ENCODE measurements at regions not wholly inside any gene's neighbourhood (a gene's known extent, or its start where the extent isn't known, plus 50 kb on each side); places are given as distances from the start of the nearest gene placed in this dataset.

DNA sequence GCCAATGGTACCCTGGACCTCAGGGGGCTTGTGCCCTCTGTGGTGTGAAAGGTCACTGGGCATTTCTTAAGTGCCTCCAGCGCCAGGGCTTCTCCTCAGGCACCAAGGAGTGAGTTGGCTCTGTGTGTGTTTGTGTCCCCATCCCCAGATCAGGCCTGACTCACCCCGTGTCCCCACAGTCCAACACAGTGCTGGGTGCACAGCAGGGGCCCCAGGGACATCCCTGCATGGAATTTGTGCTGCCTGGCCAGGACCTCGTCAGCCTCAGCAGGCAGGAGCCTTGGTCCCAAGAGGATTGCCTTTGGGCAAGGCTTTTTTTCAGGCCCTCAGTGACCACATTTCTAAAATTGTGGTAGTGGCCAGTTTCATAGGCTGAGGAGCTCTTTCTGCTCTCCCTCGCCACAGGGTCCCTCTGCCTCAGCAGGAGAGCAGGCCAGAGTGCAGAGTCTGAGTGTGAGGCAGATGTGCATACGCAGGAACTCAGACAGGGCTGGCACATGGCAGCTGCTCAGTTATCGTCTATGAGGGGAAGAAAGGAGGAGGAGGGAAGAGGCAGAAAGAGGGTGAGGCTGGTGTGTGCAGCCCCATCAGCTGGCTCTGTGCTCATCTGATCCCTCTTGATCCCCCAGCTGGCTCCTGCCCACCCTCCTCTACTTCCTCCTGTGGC is 215.6 kb downstream of the RPLP1 start:
- TF ChIP-seq, protein P1, sequence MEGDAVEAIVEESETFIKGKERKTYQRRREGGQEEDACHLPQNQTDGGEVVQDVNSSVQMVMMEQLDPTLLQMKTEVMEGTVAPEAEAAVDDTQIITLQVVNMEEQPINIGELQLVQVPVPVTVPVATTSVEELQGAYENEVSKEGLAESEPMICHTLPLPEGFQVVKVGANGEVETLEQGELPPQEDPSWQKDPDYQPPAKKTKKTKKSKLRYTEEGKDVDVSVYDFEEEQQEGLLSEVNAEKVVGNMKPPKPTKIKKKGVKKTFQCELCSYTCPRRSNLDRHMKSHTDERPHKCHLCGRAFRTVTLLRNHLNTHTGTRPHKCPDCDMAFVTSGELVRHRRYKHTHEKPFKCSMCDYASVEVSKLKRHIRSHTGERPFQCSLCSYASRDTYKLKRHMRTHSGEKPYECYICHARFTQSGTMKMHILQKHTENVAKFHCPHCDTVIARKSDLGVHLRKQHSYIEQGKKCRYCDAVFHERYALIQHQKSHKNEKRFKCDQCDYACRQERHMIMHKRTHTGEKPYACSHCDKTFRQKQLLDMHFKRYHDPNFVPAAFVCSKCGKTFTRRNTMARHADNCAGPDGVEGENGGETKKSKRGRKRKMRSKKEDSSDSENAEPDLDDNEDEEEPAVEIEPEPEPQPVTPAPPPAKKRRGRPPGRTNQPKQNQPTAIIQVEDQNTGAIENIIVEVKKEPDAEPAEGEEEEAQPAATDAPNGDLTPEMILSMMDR (IDR thresholded peaks at IDR 0.05; ENCODE audit: low read depth, low read length, missing input control), result no peak
- no peak for TF ChIP-seq YY1 (IDR thresholded peaks at IDR 0.05)
- no peak for TF ChIP-seq TAF1 (conservative IDR thresholded peaks at IDR 0.05)
- TF ChIP-seq MAX (IDR thresholded peaks at IDR 0.05), result no peak
- TF ChIP-seq JUND (IDR thresholded peaks at IDR 0.05), result no peak
- no peak for TF ChIP-seq RAD21 (IDR thresholded peaks at IDR 0.05)
- no peak for TF ChIP-seq GABPA (IDR thresholded peaks at IDR 0.05 in 1 of 2, conservative IDR thresholded peaks at IDR 0.05 in 1 of 2)
- TF ChIP-seq SP1 (IDR thresholded peaks at IDR 0.05), result no peak
- no peak for TF ChIP-seq RXRA (IDR thresholded peaks at IDR 0.05)
- TF ChIP-seq, protein P2, sequence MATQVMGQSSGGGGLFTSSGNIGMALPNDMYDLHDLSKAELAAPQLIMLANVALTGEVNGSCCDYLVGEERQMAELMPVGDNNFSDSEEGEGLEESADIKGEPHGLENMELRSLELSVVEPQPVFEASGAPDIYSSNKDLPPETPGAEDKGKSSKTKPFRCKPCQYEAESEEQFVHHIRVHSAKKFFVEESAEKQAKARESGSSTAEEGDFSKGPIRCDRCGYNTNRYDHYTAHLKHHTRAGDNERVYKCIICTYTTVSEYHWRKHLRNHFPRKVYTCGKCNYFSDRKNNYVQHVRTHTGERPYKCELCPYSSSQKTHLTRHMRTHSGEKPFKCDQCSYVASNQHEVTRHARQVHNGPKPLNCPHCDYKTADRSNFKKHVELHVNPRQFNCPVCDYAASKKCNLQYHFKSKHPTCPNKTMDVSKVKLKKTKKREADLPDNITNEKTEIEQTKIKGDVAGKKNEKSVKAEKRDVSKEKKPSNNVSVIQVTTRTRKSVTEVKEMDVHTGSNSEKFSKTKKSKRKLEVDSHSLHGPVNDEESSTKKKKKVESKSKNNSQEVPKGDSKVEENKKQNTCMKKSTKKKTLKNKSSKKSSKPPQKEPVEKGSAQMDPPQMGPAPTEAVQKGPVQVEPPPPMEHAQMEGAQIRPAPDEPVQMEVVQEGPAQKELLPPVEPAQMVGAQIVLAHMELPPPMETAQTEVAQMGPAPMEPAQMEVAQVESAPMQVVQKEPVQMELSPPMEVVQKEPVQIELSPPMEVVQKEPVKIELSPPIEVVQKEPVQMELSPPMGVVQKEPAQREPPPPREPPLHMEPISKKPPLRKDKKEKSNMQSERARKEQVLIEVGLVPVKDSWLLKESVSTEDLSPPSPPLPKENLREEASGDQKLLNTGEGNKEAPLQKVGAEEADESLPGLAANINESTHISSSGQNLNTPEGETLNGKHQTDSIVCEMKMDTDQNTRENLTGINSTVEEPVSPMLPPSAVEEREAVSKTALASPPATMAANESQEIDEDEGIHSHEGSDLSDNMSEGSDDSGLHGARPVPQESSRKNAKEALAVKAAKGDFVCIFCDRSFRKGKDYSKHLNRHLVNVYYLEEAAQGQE (IDR thresholded peaks at IDR 0.05), result no peak
- no peak for TF ChIP-seq HNF4A (conservative IDR thresholded peaks at IDR 0.05)
- TF ChIP-seq, protein P3, sequence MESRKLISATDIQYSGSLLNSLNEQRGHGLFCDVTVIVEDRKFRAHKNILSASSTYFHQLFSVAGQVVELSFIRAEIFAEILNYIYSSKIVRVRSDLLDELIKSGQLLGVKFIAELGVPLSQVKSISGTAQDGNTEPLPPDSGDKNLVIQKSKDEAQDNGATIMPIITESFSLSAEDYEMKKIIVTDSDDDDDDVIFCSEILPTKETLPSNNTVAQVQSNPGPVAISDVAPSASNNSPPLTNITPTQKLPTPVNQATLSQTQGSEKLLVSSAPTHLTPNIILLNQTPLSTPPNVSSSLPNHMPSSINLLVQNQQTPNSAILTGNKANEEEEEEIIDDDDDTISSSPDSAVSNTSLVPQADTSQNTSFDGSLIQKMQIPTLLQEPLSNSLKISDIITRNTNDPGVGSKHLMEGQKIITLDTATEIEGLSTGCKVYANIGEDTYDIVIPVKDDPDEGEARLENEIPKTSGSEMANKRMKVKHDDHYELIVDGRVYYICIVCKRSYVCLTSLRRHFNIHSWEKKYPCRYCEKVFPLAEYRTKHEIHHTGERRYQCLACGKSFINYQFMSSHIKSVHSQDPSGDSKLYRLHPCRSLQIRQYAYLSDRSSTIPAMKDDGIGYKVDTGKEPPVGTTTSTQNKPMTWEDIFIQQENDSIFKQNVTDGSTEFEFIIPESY (IDR thresholded peaks at IDR 0.05), result no peak

All from liver (tissue), 3 donors.